ENCODE measurements at regions not wholly inside any gene's neighbourhood (a gene's known extent, or its start where the extent isn't known, plus 50 kb on each side); places are given as distances from the start of the nearest gene placed in this dataset.

GRCh38 chr12:5379749-5380496, 52.0 kb upstream of the NTF3 start:
- H3K27me3 ChIP-seq = no peaks in the 10 kb centered on the region
- no peaks in the 10 kb centered on the region for H3K4me1 ChIP-seq
- H3K9me3 ChIP-seq = no peaks in the 10 kb centered on the region
- TF ChIP-seq Cebpa-rat (IDR thresholded peaks at IDR 0.05) = no peak
- no peak overlapping the region for H3K4me3 ChIP-seq
- 0 out of 2 replicates have a peak overlapping the region, but pooled peaks have one; percentile 6 for H3K4me2 ChIP-seq
- no peak overlapping the region for H3K9ac ChIP-seq
- no peaks in the 10 kb centered on the region for H3K36me3 ChIP-seq
- H3K27ac ChIP-seq = no peak overlapping the region
- H4K20me1 ChIP-seq = no peaks in the 10 kb centered on the region
